ENCODE measurements at regions not wholly inside any gene's neighbourhood (a gene's known extent, or its start where the extent isn't known, plus 50 kb on each side); places are given as distances from the start of the nearest gene placed in this dataset.

- Histone ChIP-seq H3K27ac (ENCODE audit: low read depth, low read length, poor library complexity, severe bottlenecking) (no peak overlapping the region), H2AFZ (ENCODE audit: low read length) (no peak overlapping the region), H3F3A (ENCODE audit: insufficient read depth, low read length) (no peaks in the 10 kb centered on the region), H4K20me1 (ENCODE audit: insufficient read depth, low read length) (no peaks in the 10 kb centered on the region), H3K4me3 (ENCODE audit: low read depth, low read length, poor library complexity, severe bottlenecking) (no peak overlapping the region), H3K4me2 (ENCODE audit: low read length) (no peak overlapping the region), H3K27me3 (ENCODE audit: insufficient read depth, low read length) (no peaks in the 10 kb centered on the region), H3K9me2 (ENCODE audit: low read depth, low read length) (no peaks in the 10 kb centered on the region), H3K79me2 (ENCODE audit: insufficient read depth, low read length) (no peaks in the 10 kb centered on the region), H3K9me3 (ENCODE audit: low read length) (no peaks in the 10 kb centered on the region), H3K9ac (ENCODE audit: low read length) (no peak overlapping the region), H3K36me3 (ENCODE audit: insufficient read depth, low read length) (no peaks in the 10 kb centered on the region), H3K4me1 (ENCODE audit: insufficient read depth, low read length, severe bottlenecking) (no peaks in the 10 kb centered on the region)
- no peak for TF ChIP-seq CTCF (IDR thresholded peaks at IDR 0.05; ENCODE audit: low read length)
- no peak for TF ChIP-seq EZH2 (IDR thresholded peaks at IDR 0.05; ENCODE audit: borderline replicate concordance, low read length)
These were observed 75.6 kb upstream of the EFEMP1 start for GRCh38 chr2:55999231-55999630.

GRCh38 chr2:55999790-56000189 is 76.2 kb upstream of the EFEMP1 start:
- Histone ChIP-seq H3K36me3 (ENCODE audit: insufficient read depth, low read length) (no peaks in the 10 kb centered on the region), H3F3A (ENCODE audit: insufficient read depth, low read length) (no peaks in the 10 kb centered on the region), H4K20me1 (ENCODE audit: insufficient read depth, low read length) (no peaks in the 10 kb centered on the region), H3K79me2 (ENCODE audit: insufficient read depth, low read length) (no peaks in the 10 kb centered on the region), H3K4me1 (ENCODE audit: insufficient read depth, low read length, severe bottlenecking) (no peaks in the 10 kb centered on the region), H3K9me2 (ENCODE audit: low read depth, low read length) (no peaks in the 10 kb centered on the region), H3K9ac (ENCODE audit: low read length) (no peak overlapping the region), H3K4me3 (ENCODE audit: low read depth, low read length, poor library complexity, severe bottlenecking) (no peak overlapping the region), H3K27me3 (ENCODE audit: insufficient read depth, low read length) (no peaks in the 10 kb centered on the region), H2AFZ (ENCODE audit: low read length) (no peak overlapping the region), H3K27ac (ENCODE audit: low read depth, low read length, poor library complexity, severe bottlenecking) (no peak overlapping the region), H3K9me3 (ENCODE audit: low read length) (no peaks in the 10 kb centered on the region), H3K4me2 (ENCODE audit: low read length) (no peak overlapping the region)
- TF ChIP-seq EZH2 (IDR thresholded peaks at IDR 0.05; ENCODE audit: borderline replicate concordance, low read length) (no peak), CTCF (IDR thresholded peaks at IDR 0.05; ENCODE audit: low read length) (no peak)

GRCh38 chr2:56001947-56002346 is 78.4 kb upstream of the EFEMP1 start:
- Histone ChIP-seq H3K4me2 (ENCODE audit: low read length) (no peak overlapping the region), H3K36me3 (ENCODE audit: insufficient read depth, low read length) (no peaks in the 10 kb centered on the region), H3K9ac (ENCODE audit: low read length) (no peak overlapping the region)

More at GRCh38 chr2:56001947-56002346, 78.4 kb upstream of the EFEMP1 start:
- no peak overlapping the region for H3K4me3 ChIP-seq (ENCODE audit: low read depth, low read length, poor library complexity, severe bottlenecking)
- H3K9me3 ChIP-seq (ENCODE audit: low read length): no peaks in the 10 kb centered on the region
- no peak overlapping the region for H3K27ac ChIP-seq (ENCODE audit: low read depth, low read length, poor library complexity, severe bottlenecking)
- TF ChIP-seq EZH2 (IDR thresholded peaks at IDR 0.05; ENCODE audit: borderline replicate concordance, low read length) (no peak), CTCF (IDR thresholded peaks at IDR 0.05; ENCODE audit: low read length) (no peak)
- H4K20me1 ChIP-seq (ENCODE audit: insufficient read depth, low read length): no peaks in the 10 kb centered on the region
- no peaks in the 10 kb centered on the region for H3K4me1 ChIP-seq (ENCODE audit: insufficient read depth, low read length, severe bottlenecking)
- no peaks in the 10 kb centered on the region for H3F3A ChIP-seq (ENCODE audit: insufficient read depth, low read length)
- H3K79me2 ChIP-seq (ENCODE audit: insufficient read depth, low read length): no peaks in the 10 kb centered on the region
- no peak overlapping the region for H2AFZ ChIP-seq (ENCODE audit: low read length)
- no peaks in the 10 kb centered on the region for H3K9me2 ChIP-seq (ENCODE audit: low read depth, low read length)
- H3K27me3 ChIP-seq (ENCODE audit: insufficient read depth, low read length): no peaks in the 10 kb centered on the region
